Astrocyte (in vitro differentiated cells and primary cell): ENCODE measurements at regions not wholly inside any gene's neighbourhood (a gene's known extent, or its start where the extent isn't known, plus 50 kb on each side); places are given as distances from the start of the nearest gene placed in this dataset.
"Not testable (repeated sequence)": the region's sequence is repeated elsewhere in the genome, so short reads cannot be mapped to it uniquely, and the experiment has no call there.

Experiments used
- DNase-seq: peaks from one replicate; pipeline ENCODE4 v3.0.0-alpha.2; 2010; ENCODE audit warnings: low read depth
- FAIRE-seq: peaks from 2 replicates; lab custom pipeline; 2011; peaks lifted over from hg19 to GRCh38; lab: Jason Lieb, UNC
- H2AFZ ChIP-seq: 2 replicates; pipeline ENCODE4 v1.6.0; 2012; ENCODE audit warnings: low read depth, low read length, inconsistent platforms
- H3K27ac ChIP-seq: 2 replicates; pipeline ENCODE4 v1.5.1; 2011; ENCODE audit warnings: low read depth, low read length, inconsistent platforms
- H3K27me3 ChIP-seq: 2 replicates; pipeline ENCODE4 v1.6.0; 2011; ENCODE audit warnings: low read length, inconsistent platforms; ENCODE audit not compliant: insufficient read depth
- H3K36me3 ChIP-seq: 2 replicates; pipeline ENCODE4 v1.5.1; 2011; ENCODE audit warnings: low read length, inconsistent platforms; ENCODE audit not compliant: insufficient read depth
- H3K4me1 ChIP-seq: 2 replicates; pipeline ENCODE4 v1.5.1; 2011; ENCODE audit warnings: low read length, inconsistent platforms; ENCODE audit not compliant: insufficient read depth
- H3K4me2 ChIP-seq: 2 replicates; pipeline ENCODE4 v1.6.0; 2012; ENCODE audit warnings: low read length, inconsistent platforms
- H3K4me3 ChIP-seq: 2 replicates; pipeline ENCODE4 v1.5.1; 2011; ENCODE audit warnings: low read depth, mild to moderate bottlenecking, low read length, inconsistent platforms; ENCODE audit not compliant: insufficient read depth
- H3K79me2 ChIP-seq: 2 replicates; pipeline ENCODE4 v1.6.0; 2012; ENCODE audit warnings: mild to moderate bottlenecking, low read length, inconsistent platforms; ENCODE audit not compliant: insufficient read depth
- H3K9ac ChIP-seq: 2 replicates; pipeline ENCODE4 v1.6.0; 2012; ENCODE audit warnings: mild to moderate bottlenecking, low read length, inconsistent platforms
- H3K9me3 ChIP-seq: 2 replicates; pipeline ENCODE4 v1.5.1; 2012; ENCODE audit warnings: low read depth, mild to moderate bottlenecking, low read length, inconsistent platforms; ENCODE audit not compliant: insufficient read depth
- H4K20me1 ChIP-seq: 2 replicates; pipeline ENCODE4 v1.6.0; 2012; ENCODE audit warnings: low read length, inconsistent platforms; ENCODE audit not compliant: insufficient read depth
- H3K27ac Mint-ChIP-seq: one replicate; pipeline ENCODE4 v1.8.0; 2021; ENCODE audit warnings: mild to moderate bottlenecking, mixed read lengths; ENCODE audit not compliant: unreplicated experiment
- H3K27me3 Mint-ChIP-seq: one replicate; pipeline ENCODE4 v1.8.0; 2021; ENCODE audit warnings: low read depth, mixed read lengths; ENCODE audit not compliant: unreplicated experiment
- H3K36me3 Mint-ChIP-seq: one replicate; pipeline ENCODE4 v1.8.0; 2021; ENCODE audit warnings: low read depth, mixed read lengths; ENCODE audit not compliant: unreplicated experiment
- H3K4me1 Mint-ChIP-seq: one replicate; pipeline ENCODE4 v1.8.0; 2021; ENCODE audit warnings: low read depth, mixed read lengths; ENCODE audit not compliant: unreplicated experiment
- H3K4me3 Mint-ChIP-seq: one replicate; pipeline ENCODE4 v1.8.0; 2021; ENCODE audit warnings: mild to moderate bottlenecking, moderate library complexity, mixed read lengths; ENCODE audit not compliant: unreplicated experiment
- H3K9me3 Mint-ChIP-seq: one replicate; pipeline ENCODE4 v1.8.0; 2021; ENCODE audit warnings: mild to moderate bottlenecking, mixed read lengths; ENCODE audit not compliant: unreplicated experiment
- CTCF ChIP-seq: IDR thresholded peaks from 2 replicates; pipeline ENCODE4 v1.5.1; 2011; ENCODE audit warnings: low read depth, mild to moderate bottlenecking, inconsistent platforms, low read length, moderate library complexity; ENCODE audit not compliant: insufficient read depth
- EZH2 ChIP-seq: IDR thresholded peaks from 2 replicates; pipeline ENCODE4 v1.6.1; 2012; ENCODE audit warnings: mild to moderate bottlenecking, low read length, inconsistent platforms; ENCODE audit not compliant: insufficient read depth

DNA sequence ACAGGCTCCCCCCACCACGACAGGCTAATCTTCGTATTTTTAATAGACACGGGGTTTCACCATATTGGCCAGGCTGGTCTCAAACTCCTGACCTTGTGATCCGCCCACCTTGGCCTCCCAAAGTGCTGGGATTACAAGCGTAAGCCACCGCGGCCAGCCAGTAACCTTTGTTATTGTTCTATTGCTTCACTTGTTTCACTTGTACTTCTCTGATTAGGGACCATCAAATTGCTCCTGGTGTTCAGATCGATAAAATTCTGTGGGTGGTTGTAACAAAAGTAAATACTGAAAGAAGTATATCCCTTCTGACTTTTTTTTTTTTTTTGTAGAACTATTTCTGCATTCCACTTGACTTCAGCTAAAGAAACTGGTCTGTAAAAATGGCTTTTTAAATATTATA, 445.5 kb upstream of the CDH10 start:
- Histone ChIP-seq H2AFZ (no peak overlapping the region), H3K27me3 (no peaks in the 10 kb centered on the region), H3K9me3 (no peaks in the 10 kb centered on the region), H3K4me2 (no peak overlapping the region), H3K9ac (no peak overlapping the region), H3K79me2 (no peaks in the 10 kb centered on the region), H3K27ac (no peak overlapping the region), H3K4me3 (no peak overlapping the region), H4K20me1 (no peaks in the 10 kb centered on the region), H3K4me1 (no peaks in the 10 kb centered on the region), H3K36me3 (no peaks in the 10 kb centered on the region)
- Mint-ChIP-seq H3K9me3 (no peaks in the 10 kb centered on the region), H3K36me3 (no peaks in the 10 kb centered on the region), H3K4me1 (no peaks in the 10 kb centered on the region), H3K27me3 (no peaks in the 10 kb centered on the region), H3K27ac (no peak overlapping the region), H3K4me3 (no peak overlapping the region)
- FAIRE-seq, result no peak
- DNase-seq, result no peak
- no peak for TF ChIP-seq CTCF
- no peak for TF ChIP-seq EZH2

DNA sequence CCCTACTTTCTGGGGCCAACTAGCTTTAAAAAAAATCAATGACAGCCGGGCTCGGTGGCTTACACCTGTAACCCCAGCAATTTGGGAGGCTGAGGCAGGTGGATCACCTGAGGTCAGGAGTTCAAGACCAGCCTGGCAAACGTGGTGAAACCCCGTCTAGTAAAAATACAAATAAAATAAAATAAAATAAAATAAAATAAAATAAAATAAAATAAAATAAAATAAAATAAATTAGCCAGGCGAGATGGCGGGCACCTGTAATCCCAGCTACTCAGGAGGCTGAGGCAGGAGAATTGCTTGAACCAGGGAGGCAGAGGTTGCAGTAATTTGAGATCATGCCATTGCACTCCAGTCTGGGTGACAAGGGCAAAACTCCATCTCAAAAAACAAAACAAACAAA, 443.9 kb upstream of the CDH10 start:
- H4K20me1 ChIP-seq, H3K79me2 ChIP-seq, H3K36me3 Mint-ChIP-seq, FAIRE-seq, H3K9me3 ChIP-seq, H3K9me3 Mint-ChIP-seq, H3K27me3 Mint-ChIP-seq, H3K36me3 ChIP-seq, H3K4me2 ChIP-seq, H3K27ac Mint-ChIP-seq, H3K27me3 ChIP-seq, H3K4me3 Mint-ChIP-seq, DNase-seq, H3K27ac ChIP-seq, H3K4me1 Mint-ChIP-seq, H3K4me1 ChIP-seq, H3K9ac ChIP-seq, H3K4me3 ChIP-seq, H2AFZ ChIP-seq: not testable (repeated sequence)

DNA sequence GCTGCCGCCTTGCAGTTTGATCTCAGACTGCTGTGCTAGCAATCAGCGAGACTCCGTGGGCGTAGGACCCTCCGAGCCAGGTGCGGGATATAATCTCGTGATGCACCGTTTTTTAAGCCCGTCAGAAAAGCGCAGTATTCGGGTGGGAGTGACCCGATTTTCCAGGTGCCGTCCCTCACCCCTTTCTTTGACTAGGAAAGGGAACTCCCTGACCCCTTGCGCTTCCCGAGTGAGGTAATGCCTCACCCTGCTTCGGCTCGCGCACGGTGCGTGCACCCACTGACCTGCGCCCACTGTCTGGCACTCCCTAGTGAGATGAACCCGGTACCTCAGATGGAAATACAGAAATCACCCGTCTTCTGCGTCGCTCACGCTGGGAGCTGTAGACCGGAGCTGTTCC, 438.5 kb upstream of the CDH10 start:
- not testable (repeated sequence) for H3K9ac ChIP-seq, H3K9me3 ChIP-seq, H3K27ac ChIP-seq, H3K36me3 Mint-ChIP-seq, H3K4me1 ChIP-seq, DNase-seq, H2AFZ ChIP-seq, H3K9me3 Mint-ChIP-seq, H3K27me3 ChIP-seq, H4K20me1 ChIP-seq, FAIRE-seq, H3K4me2 ChIP-seq, H3K27me3 Mint-ChIP-seq, H3K79me2 ChIP-seq, H3K4me3 ChIP-seq, H3K4me3 Mint-ChIP-seq, H3K27ac Mint-ChIP-seq, H3K36me3 ChIP-seq, H3K4me1 Mint-ChIP-seq

DNA sequence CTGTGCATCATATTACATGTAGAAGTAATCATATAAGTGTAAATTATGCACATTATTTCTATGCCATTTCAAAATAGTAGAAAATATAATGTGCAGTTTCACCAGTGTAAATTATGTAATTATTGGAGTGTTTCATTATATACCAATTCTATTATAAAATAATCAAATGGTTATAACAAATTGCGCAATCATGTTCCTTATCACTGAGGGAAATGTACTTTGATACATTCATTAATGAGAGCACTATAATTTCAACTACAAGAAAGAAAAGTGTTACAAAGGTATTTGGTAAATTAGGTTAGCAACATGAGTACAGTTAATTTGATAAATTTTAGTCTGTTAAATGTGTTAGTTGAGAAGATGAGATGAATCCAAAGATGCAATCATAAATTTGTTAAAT, 421.5 kb upstream of the CDH10 start:
- no peaks in the 10 kb centered on the region for H3K4me1 ChIP-seq
- no peaks in the 10 kb centered on the region for H3K79me2 ChIP-seq
- no peak overlapping the region for H3K9ac ChIP-seq
- no peak overlapping the region for H3K27ac ChIP-seq
- no peaks in the 10 kb centered on the region for H4K20me1 ChIP-seq
- H3K4me3 ChIP-seq, result no peak overlapping the region
- no peaks in the 10 kb centered on the region for H3K9me3 ChIP-seq
- Mint-ChIP-seq H3K27ac (no peak overlapping the region), H3K4me1 (peaks cover 8% of the 10 kb centered on the region), H3K27me3 (no peaks in the 10 kb centered on the region), H3K9me3 (no peaks in the 10 kb centered on the region), H3K4me3 (no peak overlapping the region), H3K36me3 (no peaks in the 10 kb centered on the region)
- H3K36me3 ChIP-seq, result no peaks in the 10 kb centered on the region
- no peak for DNase-seq
- H2AFZ ChIP-seq, result no peak overlapping the region
- H3K4me2 ChIP-seq, result no peak overlapping the region
- FAIRE-seq, result no peak
- TF ChIP-seq CTCF (no peak), EZH2 (no peak)
- H3K27me3 ChIP-seq, result no peaks in the 10 kb centered on the region
